KMS-11 (cell line): ENCODE measurements at regions not wholly inside any gene's neighbourhood (a gene's known extent, or its start where the extent isn't known, plus 50 kb on each side); places are given as distances from the start of the nearest gene placed in this dataset.

ENCODE experiments used
- H2AFZ ChIP-seq: fragments of 200-600 bp; sonication (generic); 2 replicates; pipeline ENCODE4 v1.6.1; 2016; ENCODE audit warnings: antibody characterized with exemption, mixed run types, low read depth
- H3K27ac ChIP-seq: fragments of 200-600 bp; sonication (generic); 2 replicates; pipeline ENCODE4 v1.6.1; 2016; ENCODE audit warnings: mild to moderate bottlenecking, mixed run types
- H3K27me3 ChIP-seq: fragments of 200-600 bp; sonication (generic); 2 replicates; pipeline ENCODE4 v1.6.1; 2017; ENCODE audit warnings: mild to moderate bottlenecking, low read depth, mixed run types, moderate library complexity; ENCODE audit not compliant: insufficient read depth
- H3K36me3 ChIP-seq: fragments of 200-600 bp; sonication (generic); 2 replicates; pipeline ENCODE4 v1.6.1; 2017; ENCODE audit warnings: mild to moderate bottlenecking, mixed run types; ENCODE audit not compliant: insufficient read depth
- H3K4me1 ChIP-seq: fragments of 200-600 bp; sonication (generic); 2 replicates; pipeline ENCODE4 v1.6.1; 2016; ENCODE audit warnings: mild to moderate bottlenecking, low read depth, mixed run types; ENCODE audit not compliant: poor library complexity, severe bottlenecking
- H3K4me2 ChIP-seq: fragments of 200-600 bp; sonication (generic); 2 replicates; pipeline ENCODE4 v1.7.0; 2016; ENCODE audit warnings: mild to moderate bottlenecking, mixed run types
- H3K4me3 ChIP-seq: fragments of 200-600 bp; sonication (generic); IDR thresholded peaks from 2 replicates; pipeline ENCODE4 v1.6.1; 2017; ENCODE audit warnings: low read depth, low read length, mixed read lengths; ENCODE audit not compliant: insufficient read depth
- H3K79me2 ChIP-seq: fragments of 200-600 bp; sonication (generic); 2 replicates; pipeline ENCODE4 v1.6.1; 2016; ENCODE audit warnings: low read depth, mixed run types; ENCODE audit not compliant: insufficient read depth
- H3K9ac ChIP-seq: fragments of 200-600 bp; sonication (generic); 2 replicates; pipeline ENCODE4 v1.6.1; 2016; ENCODE audit warnings: mild to moderate bottlenecking, mixed run types
- H4K20me1 ChIP-seq: fragments of 200-600 bp; sonication (generic); 2 replicates; pipeline ENCODE4 v1.6.1; 2016; ENCODE audit warnings: mild to moderate bottlenecking, mixed run types; ENCODE audit not compliant: insufficient read depth
- CTCF ChIP-seq: fragments of 200-600 bp; sonication (generic); conservative IDR thresholded peaks from 2 replicates; pipeline ENCODE4 v1.6.1; 2017; ENCODE audit warnings: low read depth, mild to moderate bottlenecking, antibody characterized with exemption, low read length, moderate library complexity, mixed read lengths

- Histone ChIP-seq H3K9ac (no peak overlapping the region), H3K4me2 (no peak overlapping the region), H3K79me2 (no peaks in the 10 kb centered on the region), H4K20me1 (no peaks in the 10 kb centered on the region), H3K27me3 (no peaks in the 10 kb centered on the region), H3K36me3 (no peaks in the 10 kb centered on the region), H3K4me1 (no peaks in the 10 kb centered on the region), H3K4me3 (no peak overlapping the region), H2AFZ (no peak overlapping the region), H3K27ac (no peak overlapping the region)
- no peak for TF ChIP-seq CTCF
Observed at GRCh38 chr5:121175986-121176385, 675.7 kb upstream of the FTMT start.

- no peak overlapping the region for H3K4me3 ChIP-seq
- H3K27me3 ChIP-seq, result no peaks in the 10 kb centered on the region
- H3K4me1 ChIP-seq, result no peaks in the 10 kb centered on the region
- no peak overlapping the region for H3K27ac ChIP-seq
- no peak for TF ChIP-seq CTCF
- H2AFZ ChIP-seq, result no peak overlapping the region
- no peak overlapping the region for H3K4me2 ChIP-seq
- no peaks in the 10 kb centered on the region for H3K36me3 ChIP-seq
- H3K9ac ChIP-seq, result no peak overlapping the region
- H4K20me1 ChIP-seq, result no peaks in the 10 kb centered on the region
- no peaks in the 10 kb centered on the region for H3K79me2 ChIP-seq
Observed at GRCh38 chr5:121182788-121183490, 668.7 kb upstream of the FTMT start.

DNA sequence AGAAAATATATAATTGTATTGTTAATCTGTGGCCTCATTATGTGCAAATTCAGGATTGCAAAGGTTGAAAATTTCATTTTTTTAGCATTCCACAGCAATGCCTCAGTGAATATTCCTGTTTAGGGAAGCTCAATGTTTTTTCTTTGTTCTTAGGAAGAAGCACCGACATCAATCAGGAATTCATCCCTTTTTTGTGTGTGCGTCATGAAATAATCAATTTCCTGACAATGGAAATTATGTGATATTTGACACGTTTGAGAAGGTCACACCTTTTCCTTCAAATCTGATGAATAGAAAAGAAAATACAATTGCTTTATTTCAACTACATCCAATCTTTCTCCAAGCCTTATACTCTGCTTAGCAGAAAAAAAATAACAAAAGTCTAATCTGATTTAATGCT is 662.8 kb upstream of the FTMT start:
- H2AFZ ChIP-seq, result no peak overlapping the region
- no peaks in the 10 kb centered on the region for H3K4me1 ChIP-seq
- H3K4me2 ChIP-seq, result no peak overlapping the region
- H4K20me1 ChIP-seq, result no peaks in the 10 kb centered on the region
- H3K9ac ChIP-seq, result no peak overlapping the region
- no peak overlapping the region for H3K4me3 ChIP-seq
- no peak overlapping the region for H3K27ac ChIP-seq
- H3K36me3 ChIP-seq, result no peaks in the 10 kb centered on the region
- H3K79me2 ChIP-seq, result no peaks in the 10 kb centered on the region
- H3K27me3 ChIP-seq, result no peaks in the 10 kb centered on the region
- no peak for TF ChIP-seq CTCF

GRCh38 chr5:121189342-121190305 is 662.1 kb upstream of the FTMT start:
- no peak overlapping the region for H3K27ac ChIP-seq
- no peak overlapping the region for H3K9ac ChIP-seq
- H3K36me3 ChIP-seq, result no peaks in the 10 kb centered on the region
- no peak overlapping the region for H2AFZ ChIP-seq
- H3K4me1 ChIP-seq, result no peaks in the 10 kb centered on the region
- H4K20me1 ChIP-seq, result no peaks in the 10 kb centered on the region
- no peaks in the 10 kb centered on the region for H3K79me2 ChIP-seq
- H3K27me3 ChIP-seq, result no peaks in the 10 kb centered on the region
- H3K4me2 ChIP-seq, result no peak overlapping the region
- no peak for TF ChIP-seq CTCF
- H3K4me3 ChIP-seq, result no peak overlapping the region
